HG03196 (cell line): ENCODE measurements at regions not wholly inside any gene's neighbourhood (a gene's known extent, or its start where the extent isn't known, plus 50 kb on each side); places are given as distances from the start of the nearest gene placed in this dataset.
A peak's percentile ranks its signal among the peaks of the same experiment; 100 is the strongest.

ENCODE experiments used
- ATAC-seq: cut with Tn5 transposase; IDR thresholded peaks from one replicate; pipeline ENCODE4 v1.9.1; 2021; ENCODE audit not compliant: unreplicated experiment

DNA sequence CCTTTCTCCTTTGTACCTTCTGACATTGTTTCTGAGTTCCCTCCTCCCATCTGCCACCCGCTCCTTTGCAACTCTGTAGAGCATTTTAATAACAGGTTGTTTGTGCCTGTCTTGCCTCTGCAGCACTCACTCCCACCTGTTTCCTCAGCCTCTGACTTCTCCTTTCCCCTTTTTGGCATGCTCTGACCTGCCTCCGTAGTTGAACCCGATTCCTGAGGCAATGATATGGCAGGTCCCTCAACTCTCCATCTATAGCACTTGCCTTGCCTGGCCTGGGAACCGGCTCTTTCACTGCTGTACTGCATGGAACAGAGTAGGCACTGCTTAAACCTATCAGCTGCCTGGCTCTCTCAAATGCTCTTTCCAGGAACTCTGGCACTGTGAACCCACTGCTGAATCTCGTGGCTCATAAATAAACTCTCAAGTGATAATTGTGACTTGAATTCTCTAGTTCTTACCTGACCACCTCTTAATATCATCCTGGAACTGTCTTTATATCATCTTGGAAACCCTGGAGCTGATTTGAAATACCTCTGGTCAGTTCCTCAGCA lies 50.3 kb downstream of the UTRN start:
- ATAC-seq, result peak; percentile 18

DNA sequence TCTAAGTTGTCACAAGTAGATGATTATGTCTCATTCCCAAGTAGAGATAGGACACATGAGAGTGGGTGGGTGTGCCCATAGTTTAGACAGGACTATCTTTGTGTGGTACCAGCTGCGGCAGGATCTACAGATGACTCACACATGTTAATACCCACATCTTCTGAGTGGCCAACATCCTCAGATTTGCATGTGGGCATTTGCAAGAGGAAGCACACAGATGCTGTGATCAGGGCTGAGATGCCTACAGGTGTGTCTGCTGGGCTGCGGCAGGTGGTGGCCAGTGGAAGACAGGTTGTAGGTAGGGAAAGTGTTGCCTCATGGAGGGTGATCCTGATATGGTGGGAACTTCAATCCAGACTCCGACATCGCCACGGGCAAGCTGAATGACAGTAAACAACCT lies 50.8 kb downstream of the UTRN start:
- ATAC-seq, result peak; percentile 80

DNA sequence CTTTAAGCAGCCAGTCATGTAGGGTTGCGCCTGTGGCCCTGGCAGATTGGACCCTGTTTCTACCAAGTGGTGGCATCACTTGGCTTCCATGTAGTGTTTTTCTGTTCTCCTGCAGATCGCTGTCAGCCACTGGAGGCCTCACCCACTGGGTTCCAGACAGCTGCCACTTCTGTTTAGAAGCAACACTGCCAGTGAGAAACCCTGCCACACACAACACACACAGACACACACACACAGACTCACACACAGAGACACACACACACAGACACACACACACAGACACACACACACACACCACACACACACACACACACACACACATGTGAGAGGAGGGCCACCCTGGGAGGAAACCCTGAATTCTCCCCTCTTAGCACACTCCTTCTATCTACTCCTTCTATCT lies 51.8 kb downstream of the UTRN start:
- ATAC-seq, result no peak

DNA sequence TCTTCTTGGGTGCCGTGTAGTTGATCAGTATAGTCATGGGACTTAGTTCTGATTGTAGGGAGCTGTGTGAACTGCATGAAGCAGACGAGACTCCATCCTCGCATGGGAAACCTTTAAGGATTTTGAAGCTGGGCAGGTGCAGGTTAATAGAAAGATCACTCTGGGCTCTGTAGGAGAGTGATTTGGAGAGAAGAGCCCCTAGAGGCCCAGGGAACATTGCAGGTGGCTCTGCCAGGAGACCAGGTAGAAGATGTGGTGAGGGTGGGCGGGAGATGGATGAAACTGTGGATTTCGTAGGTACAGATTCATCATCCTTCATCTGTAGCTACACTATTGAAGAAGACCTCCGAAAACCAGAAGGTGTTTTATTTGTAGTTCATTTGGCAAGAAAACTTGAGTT lies 53.3 kb downstream of the UTRN start:
- ATAC-seq, result no peak

DNA sequence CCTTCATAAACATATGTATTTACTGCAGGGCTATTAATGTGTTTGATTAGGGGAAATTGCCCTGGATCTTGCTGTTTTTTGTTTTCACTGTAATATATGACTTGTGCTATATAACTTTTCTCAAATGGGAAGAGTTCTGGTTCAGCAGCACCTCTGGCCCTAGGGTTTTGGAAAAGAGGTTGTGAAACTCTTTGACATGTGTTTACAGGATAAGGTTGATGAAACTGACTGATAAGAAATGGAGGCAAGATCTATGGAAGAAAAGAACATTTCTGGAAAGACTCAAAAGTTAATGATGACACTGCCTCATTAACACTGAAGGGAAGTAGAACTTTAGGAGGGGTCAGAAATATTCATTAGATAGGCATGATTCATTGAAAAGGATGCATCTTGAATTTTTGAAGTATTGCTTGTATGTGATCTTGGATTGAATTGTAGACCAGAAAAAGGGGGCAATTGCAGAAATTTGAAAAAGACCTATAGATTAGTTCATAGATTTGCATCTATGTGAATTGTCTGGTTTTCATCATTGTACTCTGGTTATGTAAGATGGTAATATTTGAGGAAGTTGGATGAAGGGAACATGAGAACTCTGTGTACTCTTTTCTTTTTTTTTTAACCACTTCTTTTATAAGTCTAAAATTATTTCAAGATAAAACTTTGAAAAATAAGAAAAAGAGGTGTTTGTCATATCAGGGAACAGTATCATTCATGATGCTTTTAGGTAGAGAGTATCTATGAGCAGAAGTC lies 54.0 kb downstream of the UTRN start:
- ATAC-seq, result no peak

DNA sequence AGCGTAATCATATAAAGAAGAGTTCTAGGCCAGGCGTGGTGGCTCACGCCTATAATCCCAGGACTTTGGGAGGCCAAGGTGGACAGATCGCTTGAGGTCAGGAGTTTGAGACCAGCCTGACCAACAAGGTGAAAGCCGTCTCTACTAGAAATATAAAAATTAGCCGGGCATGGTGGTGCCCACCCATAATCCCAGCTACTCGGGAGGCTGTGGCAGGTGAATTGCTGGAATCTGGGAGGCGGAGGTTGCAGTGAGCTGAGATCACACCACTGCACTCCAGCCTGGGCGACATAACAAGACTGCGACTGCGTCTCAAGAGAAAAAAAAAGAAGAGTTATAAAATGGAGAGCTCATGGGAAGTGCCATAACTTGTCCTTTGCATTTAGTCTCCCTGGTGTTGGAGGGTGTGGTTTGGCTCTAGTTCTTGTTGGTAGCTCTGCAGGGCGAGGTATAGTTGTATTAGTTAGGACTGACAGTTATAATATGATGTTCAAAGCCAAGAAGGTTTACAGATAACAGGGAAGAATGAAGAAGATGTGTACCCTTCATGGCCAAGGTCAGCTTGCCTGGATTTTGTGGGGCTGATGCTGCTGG lies 54.8 kb downstream of the UTRN start:
- no peak for ATAC-seq

DNA sequence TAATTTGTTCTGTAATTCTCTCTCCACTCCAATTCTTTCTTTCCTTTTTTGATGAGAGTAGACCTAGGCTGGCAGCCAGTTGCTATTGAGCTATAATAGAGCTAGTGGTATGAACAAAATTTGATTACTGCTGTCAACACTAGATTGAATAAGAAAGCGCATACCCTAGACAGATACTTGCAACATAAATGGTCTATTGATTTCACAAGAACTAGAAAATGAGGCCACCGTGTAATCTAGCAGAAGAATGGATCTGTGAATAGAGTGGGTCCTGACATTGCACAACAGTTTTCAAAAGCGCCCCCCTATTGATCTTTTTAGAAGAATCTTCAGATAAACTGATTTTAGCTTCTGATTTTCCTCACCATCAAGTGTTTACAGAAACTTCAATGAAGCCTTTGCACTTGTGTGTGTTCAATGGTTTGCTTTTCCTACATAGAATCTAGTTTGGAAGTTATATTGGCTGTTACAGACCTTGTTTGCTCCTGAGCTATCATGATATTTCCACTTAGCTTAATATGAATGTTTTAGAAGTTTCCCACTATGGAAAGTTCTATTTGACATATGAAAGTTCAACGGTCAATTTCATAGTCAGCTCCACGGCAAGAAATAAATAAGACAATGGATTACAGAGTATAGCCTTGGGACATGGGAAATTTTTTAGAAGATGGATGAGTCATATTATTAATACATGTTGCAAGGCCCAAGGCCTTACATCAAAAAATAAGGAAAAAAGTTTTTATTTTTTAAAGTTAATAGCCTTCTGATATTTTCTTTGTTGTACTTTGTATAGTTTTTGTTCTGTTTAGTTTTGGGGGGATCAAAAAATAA lies 55.6 kb downstream of the UTRN start:
- no peak for ATAC-seq

DNA sequence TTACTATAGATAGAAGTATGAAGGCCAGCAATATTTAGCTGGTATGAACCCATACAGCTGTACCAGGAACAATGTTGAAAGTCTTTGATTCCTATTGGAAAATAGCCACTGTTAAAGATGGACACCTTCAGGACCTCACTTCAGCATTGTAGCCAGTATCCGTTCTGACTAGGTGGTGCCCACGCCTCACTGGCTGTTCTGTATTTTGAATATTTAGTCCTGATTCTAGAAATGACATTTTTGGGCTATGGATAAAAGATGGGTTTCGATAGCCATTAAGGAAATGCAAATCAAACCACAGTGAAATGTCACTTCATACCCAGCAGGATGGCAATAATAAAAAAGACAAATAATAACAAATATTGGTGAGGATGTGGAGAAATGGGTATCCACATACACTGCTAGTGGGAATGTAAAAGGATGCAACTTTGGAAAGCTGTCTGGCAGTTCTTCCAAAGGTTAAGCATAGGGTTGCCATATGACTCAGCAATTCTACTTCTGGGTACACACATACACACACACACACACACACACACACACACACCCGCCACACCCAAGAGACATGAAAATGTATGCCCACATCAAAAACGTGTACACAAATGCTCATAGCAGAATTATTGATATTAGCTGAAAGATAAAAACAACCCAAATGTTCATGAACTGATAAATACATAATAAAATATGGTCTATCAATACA lies 56.8 kb downstream of the UTRN start:
- peak; percentile 40 for ATAC-seq

DNA sequence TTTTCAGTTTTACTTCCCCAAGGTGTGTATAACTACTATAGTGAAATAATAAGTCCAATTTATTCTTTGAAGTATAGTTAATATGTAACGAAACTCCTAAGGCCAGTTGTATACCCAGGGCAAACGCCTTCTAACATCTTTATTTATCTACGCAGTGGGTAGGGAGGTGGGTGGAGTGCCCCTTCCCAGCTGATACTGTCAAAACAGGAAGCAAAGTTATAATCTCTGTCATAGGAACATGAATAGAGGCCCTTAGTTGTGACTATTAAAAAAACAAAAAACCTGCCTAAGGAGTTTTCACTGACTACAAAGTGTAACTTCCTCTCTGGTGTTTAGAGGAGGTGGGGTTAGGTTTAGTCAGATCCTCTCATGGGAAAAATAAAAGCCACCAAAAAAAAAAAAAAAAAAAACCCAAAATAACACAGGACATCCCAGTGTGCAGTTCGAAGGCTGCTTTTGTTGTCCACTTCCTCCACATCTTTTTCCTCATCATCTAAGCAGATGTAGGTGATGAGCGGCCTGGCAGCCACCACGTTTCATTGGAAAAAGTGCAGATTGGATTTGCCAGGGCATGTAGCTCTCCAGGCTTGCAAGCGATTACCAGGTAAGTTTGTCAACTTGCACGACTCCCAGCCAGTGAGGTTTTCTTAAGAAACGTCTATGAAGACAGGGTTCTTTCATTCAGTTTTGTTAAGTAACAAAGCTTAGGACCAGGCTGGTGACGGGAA lies 58.7 kb downstream of the UTRN start:
- peak; percentile 56 for ATAC-seq

DNA sequence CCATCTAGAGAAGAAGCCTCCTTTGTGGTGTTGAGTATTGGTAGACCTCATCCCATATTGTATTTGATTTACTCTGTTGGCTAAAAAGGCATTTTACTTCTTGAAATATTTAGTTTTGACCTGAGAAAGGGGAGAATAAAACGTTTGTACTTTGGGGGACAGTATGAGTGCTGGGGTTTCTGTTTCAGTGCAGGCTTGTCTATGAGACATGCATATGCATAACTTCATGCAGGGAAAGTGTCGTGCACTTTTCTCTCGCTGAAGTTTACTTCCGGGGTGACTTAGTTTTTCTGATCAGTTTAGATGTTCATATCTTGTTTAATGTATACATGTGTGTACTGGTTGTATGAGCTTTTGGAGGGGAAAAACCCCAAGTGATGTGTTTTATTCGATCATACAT lies 59.5 kb downstream of the UTRN start:
- peak; percentile 36 for ATAC-seq

DNA sequence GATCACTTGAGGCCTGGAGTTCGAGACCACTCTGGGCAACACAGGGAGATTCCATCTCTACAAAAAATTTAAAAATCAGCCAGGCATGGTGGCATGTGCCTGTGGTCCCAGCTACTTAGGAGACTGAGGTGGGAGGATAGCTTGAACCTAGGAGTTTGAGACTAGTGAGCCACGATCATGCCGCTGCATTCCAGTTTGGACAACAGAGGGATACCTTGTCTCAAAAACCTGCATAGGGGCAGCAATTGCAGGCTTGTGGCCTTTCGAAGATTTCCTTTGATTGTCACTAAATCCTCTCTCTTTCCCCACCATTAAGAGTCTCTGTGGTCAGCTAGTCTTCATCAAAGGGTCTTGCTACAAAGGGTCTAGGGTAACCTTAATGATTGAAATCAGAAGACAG lies 60.3 kb downstream of the UTRN start:
- ATAC-seq, result no peak

DNA sequence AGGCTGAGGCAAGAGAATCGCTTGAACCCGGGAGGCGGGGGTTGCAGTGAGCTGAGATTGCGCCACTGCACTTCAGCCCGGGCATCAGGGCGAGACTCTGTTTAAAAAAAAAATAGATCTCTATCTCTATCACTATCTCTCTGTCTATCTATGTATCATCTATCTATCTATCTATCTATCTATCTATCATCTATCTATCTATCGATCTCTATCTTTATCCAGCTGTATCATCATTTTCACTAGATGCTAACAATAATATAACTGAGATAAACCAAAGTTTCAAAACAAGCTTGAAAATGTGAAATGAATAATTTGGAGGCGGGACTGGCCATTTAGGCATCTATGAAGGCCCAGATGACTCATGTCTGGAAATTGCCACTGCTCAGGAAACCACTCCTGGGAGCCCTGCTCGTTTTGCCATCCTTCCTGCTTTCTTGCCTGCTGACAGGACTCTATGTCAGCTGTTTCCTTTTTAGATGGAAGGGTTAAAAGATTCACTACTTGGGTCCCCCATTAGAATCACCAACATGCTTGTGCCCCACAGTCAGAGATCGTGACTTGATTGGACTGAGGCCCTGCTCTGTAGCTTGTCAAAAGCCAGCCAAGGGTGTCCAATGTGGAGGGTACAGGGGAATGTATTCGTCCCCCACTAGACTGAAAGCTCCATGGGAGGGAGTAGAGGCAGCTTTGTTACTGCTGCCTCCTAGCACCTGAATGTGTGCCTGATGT lies 61.7 kb downstream of the UTRN start:
- ATAC-seq, result no peak

DNA sequence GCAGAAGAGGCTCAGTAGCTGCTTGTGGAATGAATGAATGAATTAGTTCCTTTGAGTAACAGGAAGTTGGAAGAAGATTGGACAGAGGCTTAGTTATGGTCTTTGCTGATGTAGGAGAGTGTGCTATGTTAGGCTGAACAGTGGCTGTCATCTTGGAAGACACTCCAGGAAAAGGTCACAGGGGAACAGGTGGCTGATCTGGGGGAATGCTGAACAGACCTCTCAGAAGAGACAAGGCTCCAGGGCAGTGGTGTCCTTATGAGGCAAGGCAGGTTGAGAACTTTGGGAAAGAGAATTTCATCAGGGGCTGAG lies 62.3 kb downstream of the UTRN start:
- no peak for ATAC-seq

DNA sequence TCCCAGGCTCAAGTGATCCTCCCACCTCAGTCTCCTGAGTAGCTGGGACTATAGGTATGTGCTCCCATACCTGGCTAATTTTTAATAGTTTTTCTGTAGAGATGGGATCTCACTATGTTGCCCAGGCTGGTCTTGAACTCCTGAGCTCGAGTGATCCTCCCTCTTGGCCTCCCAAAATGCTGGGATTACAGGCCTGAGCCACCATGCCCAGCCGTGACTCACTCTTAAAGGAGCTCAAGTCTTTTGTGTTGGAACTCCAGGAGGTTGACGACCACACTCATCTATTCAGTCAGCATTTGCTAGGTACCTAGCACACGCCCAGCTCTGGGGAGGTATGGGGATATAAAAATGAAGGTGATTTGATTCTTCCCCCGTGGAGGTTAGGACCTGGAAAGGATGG lies 62.8 kb downstream of the UTRN start:
- no peak for ATAC-seq

DNA sequence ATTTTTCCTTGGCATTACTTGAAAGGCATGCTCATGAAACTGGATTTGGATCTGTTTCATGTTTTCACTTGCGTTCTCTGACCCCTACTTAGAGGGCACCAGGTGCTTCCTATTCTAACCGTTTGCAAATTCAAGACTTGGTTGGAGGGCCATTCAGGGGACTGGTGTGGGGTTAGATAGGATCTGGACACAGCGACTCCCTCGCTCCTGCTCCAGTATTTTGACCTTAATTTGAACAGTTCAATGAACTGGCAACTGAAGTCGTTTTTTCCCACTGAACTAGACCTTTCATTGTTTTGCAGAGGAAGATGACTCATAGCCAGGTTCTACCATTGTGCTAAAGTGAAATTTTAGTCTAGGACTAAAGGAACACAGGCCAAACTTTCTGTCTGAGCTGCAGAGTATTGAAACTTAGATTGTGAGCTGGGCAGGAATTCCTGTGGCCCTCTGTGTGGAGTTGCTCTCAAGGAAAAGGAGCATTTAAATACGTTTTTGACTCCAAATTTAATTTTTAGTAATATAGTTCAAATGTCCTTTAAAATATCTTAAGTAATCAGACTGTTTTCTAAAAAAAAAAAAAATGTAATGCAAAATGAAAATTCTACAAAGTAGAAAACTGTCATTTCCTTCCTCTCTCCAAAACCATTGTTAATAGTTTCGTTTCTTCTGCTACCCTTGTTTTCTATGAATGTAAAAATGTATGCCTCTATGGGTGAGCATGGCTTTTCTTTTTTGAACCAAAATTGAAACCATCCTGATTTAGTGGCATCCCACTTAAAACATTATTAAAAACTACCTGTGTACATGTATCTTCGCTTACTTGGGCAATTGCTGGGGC lies 64.8 kb downstream of the UTRN start:
- ATAC-seq, result peak; percentile 50

DNA sequence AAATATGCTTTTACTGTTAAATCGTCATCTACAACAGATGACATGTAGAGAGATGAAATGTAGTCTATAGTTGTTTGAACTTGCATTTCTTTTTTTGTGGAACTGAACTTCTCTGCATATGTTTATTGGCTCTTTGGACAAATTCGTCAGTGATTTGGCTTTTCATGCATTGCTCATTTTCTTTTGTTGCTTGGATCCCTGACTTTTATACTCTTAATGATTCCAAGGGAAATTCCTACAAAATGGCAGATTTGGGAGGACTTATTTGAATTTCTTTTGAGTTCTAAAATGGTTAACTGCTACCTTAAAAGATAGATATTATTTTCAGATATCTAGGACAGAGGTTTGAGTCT lies 65.4 kb downstream of the UTRN start:
- ATAC-seq, result no peak

DNA sequence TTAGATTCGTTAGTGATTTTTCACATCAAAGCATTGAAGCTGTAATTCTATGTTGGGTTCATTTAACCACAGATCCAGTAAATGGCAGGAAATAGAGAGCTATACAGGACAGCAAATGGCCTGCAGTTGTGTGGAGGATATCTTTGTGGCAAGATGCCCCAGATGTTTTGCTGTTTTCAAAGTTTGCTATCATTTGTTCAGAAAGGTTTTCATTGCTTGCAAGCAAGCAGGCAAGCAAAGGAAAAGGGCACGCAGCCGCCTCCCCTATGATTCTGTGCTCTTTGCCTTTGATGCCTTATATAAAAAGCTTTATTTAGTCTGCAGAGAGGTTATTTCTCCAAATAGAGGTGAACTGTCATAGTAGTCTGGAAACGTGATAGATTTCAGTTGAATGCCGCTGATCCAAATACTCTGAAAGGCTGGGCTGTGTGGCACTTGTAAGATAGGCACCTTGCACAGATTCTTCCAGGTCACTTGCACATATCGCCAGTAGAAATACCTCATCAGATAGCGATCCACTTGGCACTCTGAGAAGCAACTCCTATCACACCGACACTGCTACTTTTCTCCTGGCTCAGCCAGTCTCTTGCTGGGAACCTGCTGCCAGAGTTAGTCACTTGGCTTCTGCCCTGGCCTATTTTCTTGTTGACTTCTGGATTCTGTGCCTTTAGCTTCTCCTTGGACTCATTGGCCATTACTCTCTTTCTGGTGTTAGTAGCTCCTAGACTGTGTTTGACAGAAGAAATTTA lies 66.4 kb downstream of the UTRN start:
- no peak for ATAC-seq

DNA sequence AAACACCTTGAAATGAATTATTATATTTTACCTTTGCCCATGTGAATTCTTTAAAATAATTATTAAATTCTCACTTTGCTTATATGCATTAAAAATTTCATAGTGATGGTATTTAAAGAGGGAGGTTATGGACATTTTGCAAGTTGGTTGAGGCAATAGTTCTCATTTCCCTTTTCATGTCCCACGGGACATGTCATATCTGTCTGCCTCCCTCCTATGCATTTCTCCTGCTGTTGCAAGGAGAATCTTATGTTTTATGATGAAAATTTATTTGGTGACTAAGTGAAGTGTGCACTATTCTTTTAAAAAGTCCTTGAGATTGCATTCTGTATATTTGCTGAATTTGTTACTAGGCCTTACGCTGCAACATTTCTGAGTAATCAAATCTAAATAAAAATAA lies 67.2 kb downstream of the UTRN start:
- ATAC-seq, result no peak
